ENCODE measurements at regions not wholly inside any gene's neighbourhood (a gene's known extent, or its start where the extent isn't known, plus 50 kb on each side); places are given as distances from the start of the nearest gene placed in this dataset.

DNA sequence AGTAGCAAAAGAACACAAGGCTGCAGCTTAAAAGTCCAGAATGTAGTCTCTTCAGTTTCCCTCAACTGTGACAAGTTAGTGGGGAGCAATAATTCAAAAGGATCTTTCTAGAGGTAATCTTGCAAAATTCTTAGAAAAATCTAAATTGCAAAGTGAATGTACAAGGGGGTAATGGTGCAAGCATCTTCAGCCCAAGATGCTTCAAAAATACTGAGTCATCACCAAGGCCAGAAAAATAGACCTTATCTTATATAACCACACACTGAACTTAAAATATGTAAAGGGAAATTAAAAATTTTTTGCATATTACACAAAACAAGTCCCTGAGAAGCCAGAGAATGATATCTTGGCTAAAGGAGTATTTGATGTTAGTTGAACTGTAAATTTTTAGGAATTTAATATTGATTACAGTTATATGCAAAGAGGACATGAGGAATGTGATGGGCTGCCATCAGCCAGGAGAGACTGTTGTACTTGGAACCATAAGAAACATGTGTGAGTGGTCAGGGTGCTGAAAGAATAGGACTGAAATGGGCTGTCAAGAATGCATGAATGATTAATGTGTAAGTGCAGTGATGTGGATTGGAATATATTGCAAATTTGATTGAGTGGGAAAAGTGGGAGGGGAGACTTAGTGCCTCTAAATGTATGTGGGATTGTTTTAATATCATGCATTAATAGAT, 85.7 kb upstream of the LIN7C start:
- Histone ChIP-seq H3K9ac (ENCODE audit: extremely low read depth, low read length, poor library complexity, severe bottlenecking) (no peak overlapping the region), H3K4me1 (ENCODE audit: control insufficient read depth, insufficient read depth, low read length) (no peaks in the 10 kb centered on the region), H3K27me3 (ENCODE audit: control insufficient read depth, insufficient read depth, low read length, poor library complexity, severe bottlenecking) (no peaks in the 10 kb centered on the region), H3K4me3 (ENCODE audit: low read length) (no peak overlapping the region), H3K9me3 (ENCODE audit: control insufficient read depth, low read length) (no peaks in the 10 kb centered on the region), H3K36me3 (ENCODE audit: control insufficient read depth, insufficient read depth, low read length) (no peaks in the 10 kb centered on the region), H3K27ac (ENCODE audit: low read depth, low read length) (no peak overlapping the region)
- Mint-ChIP-seq H3K9me3 (peaks cover 4% of the 10 kb centered on the region), H3K4me3 (no peak overlapping the region), H3K27me3 (ENCODE audit: insufficient read depth) (peaks cover 11% of the 10 kb centered on the region), H3K36me3 (ENCODE audit: low read depth) (no peaks in the 10 kb centered on the region), H3K27ac (no peak overlapping the region), H3K4me1 (no peaks in the 10 kb centered on the region)
- TF ChIP-seq CTCF (conservative IDR thresholded peaks at IDR 0.05) = no peak
- DNase-seq = no peak

GRCh38 chr11:27582621-27583020, 76.1 kb upstream of the LIN7C start:
- DNase-seq = no peak
- Histone ChIP-seq H3K27ac (ENCODE audit: low read depth, low read length) (no peak overlapping the region), H3K27me3 (ENCODE audit: control insufficient read depth, insufficient read depth, low read length, poor library complexity, severe bottlenecking) (no peaks in the 10 kb centered on the region), H3K4me3 (ENCODE audit: low read length) (no peak overlapping the region), H3K9ac (ENCODE audit: extremely low read depth, low read length, poor library complexity, severe bottlenecking) (no peak overlapping the region), H3K36me3 (ENCODE audit: control insufficient read depth, insufficient read depth, low read length) (no peaks in the 10 kb centered on the region), H3K9me3 (ENCODE audit: control insufficient read depth, low read length) (no peaks in the 10 kb centered on the region), H3K4me1 (ENCODE audit: control insufficient read depth, insufficient read depth, low read length) (no peaks in the 10 kb centered on the region)
- Mint-ChIP-seq H3K4me3 (no peak overlapping the region), H3K27ac (no peak overlapping the region), H3K27me3 (ENCODE audit: insufficient read depth) (peaks cover 8% of the 10 kb centered on the region), H3K36me3 (ENCODE audit: low read depth) (no peaks in the 10 kb centered on the region), H3K4me1 (peaks cover 8% of the 10 kb centered on the region), H3K9me3 (no peaks in the 10 kb centered on the region)
- 83 to 91% methylated on average over 3 to 4 of the region's 4 CpGs for WGBS, 2 experiments (ENCODE audit: insufficient coverage in 1 of 2, insufficient read length in 1 of 2)
- TF ChIP-seq CTCF (conservative IDR thresholded peaks at IDR 0.05) = no peak

- Histone ChIP-seq H3K4me3 (ENCODE audit: low read length) (no peak overlapping the region), H3K4me1 (ENCODE audit: control insufficient read depth, insufficient read depth, low read length) (no peaks in the 10 kb centered on the region), H3K27ac (ENCODE audit: low read depth, low read length) (no peak overlapping the region), H3K9me3 (ENCODE audit: control insufficient read depth, low read length) (no peaks in the 10 kb centered on the region), H3K36me3 (ENCODE audit: control insufficient read depth, insufficient read depth, low read length) (no peaks in the 10 kb centered on the region), H3K9ac (ENCODE audit: extremely low read depth, low read length, poor library complexity, severe bottlenecking) (no peak overlapping the region), H3K27me3 (ENCODE audit: control insufficient read depth, insufficient read depth, low read length, poor library complexity, severe bottlenecking) (no peaks in the 10 kb centered on the region)
- Mint-ChIP-seq H3K4me3 (no peak overlapping the region), H3K4me1 (no peaks in the 10 kb centered on the region), H3K9me3 (no peaks in the 10 kb centered on the region), H3K27me3 (ENCODE audit: insufficient read depth) (peaks cover 10% of the 10 kb centered on the region), H3K36me3 (ENCODE audit: low read depth) (no peaks in the 10 kb centered on the region), H3K27ac (no peak overlapping the region)
- 93% methylated on average over 3 of the region's 3 CpGs; no CpG with 5 or more reads in 1 of the 2 experiments for WGBS, 2 experiments (ENCODE audit: insufficient coverage in 1 of 2, insufficient read length in 1 of 2)
- DNase-seq = no peak
- no peak for TF ChIP-seq CTCF (conservative IDR thresholded peaks at IDR 0.05)
Observed at GRCh38 chr11:27574342-27574741, 67.8 kb upstream of the LIN7C start.
